Adrenal gland (tissue), 5 donors: ENCODE measurements at regions not wholly inside any gene's neighbourhood (a gene's known extent, or its start where the extent isn't known, plus 50 kb on each side); places are given as distances from the start of the nearest gene placed in this dataset.

ENCODE experiments used
- POLR2A ChIP-seq, 2 donors: fragments of 450-650 bp; IDR thresholded peaks; one replicate each; pipeline ENCODE4 v1.6.1; 2017; ENCODE audit warnings: antibody characterized with exemption in 2 of 2, mild to moderate bottlenecking in 2 of 2, moderate library complexity in 1 of 2
- TF ChIP-seq, protein P1 (sequence below), 6 experiments: fragments of 450-650 bp in 4 of 6; fragments of 200-600 bp in 2 of 6; sonication (generic) in 1 of 6; IDR thresholded peaks; 1 replicate in 5 of 6; 2 replicates in 1 of 6; pipeline versions ENCODE4 v1.5.1 to v1.8.0; 2016 to 2021; ENCODE audit warnings: antibody characterized with exemption in 6 of 6, mild to moderate bottlenecking in 2 of 6, moderate library complexity in 1 of 6
- donor health status: DM: no; HTN: no; CAD: no.

DNA sequence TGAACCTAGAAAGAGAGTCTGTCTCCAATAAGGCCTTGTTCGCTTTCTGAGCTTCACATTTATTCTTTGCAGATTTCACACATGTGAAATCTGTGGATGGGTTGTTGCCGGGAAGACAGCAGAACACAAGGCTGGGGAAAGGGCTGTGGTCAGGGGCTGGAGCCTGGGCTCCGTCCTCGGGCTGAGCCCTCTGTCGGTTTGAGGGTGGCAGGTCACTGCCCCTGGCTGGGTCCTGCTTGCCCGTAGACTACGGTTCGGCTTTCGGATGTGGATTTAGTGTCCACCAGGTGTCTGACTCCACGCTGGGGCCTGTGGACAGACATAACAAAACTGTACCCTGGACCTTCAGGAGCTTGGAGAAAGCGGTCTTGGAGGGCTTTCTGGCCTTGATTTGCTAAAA, 117.0 kb upstream of the ALX4 start:
- TF ChIP-seq, protein P1, sequence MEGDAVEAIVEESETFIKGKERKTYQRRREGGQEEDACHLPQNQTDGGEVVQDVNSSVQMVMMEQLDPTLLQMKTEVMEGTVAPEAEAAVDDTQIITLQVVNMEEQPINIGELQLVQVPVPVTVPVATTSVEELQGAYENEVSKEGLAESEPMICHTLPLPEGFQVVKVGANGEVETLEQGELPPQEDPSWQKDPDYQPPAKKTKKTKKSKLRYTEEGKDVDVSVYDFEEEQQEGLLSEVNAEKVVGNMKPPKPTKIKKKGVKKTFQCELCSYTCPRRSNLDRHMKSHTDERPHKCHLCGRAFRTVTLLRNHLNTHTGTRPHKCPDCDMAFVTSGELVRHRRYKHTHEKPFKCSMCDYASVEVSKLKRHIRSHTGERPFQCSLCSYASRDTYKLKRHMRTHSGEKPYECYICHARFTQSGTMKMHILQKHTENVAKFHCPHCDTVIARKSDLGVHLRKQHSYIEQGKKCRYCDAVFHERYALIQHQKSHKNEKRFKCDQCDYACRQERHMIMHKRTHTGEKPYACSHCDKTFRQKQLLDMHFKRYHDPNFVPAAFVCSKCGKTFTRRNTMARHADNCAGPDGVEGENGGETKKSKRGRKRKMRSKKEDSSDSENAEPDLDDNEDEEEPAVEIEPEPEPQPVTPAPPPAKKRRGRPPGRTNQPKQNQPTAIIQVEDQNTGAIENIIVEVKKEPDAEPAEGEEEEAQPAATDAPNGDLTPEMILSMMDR (IDR thresholded peaks at IDR 0.05), result no peak
- TF ChIP-seq POLR2A (IDR thresholded peaks at IDR 0.05), result no peak
